Fibroblast of the aortic adventitia (primary cell): ENCODE measurements at regions not wholly inside any gene's neighbourhood (a gene's known extent, or its start where the extent isn't known, plus 50 kb on each side); places are given as distances from the start of the nearest gene placed in this dataset.

Source experiments
- DNase-seq: peaks from one replicate; pipeline ENCODE4 v3.0.0-alpha.2; 2010; ENCODE audit warnings: low read depth
- H3K4me3 ChIP-seq: 2 replicates; pipeline ENCODE4 v1.5.1; 2011; ENCODE audit warnings: low read depth, mild to moderate bottlenecking, control low read depth, low read length, moderate library complexity
- TF ChIP-seq, protein P1 (sequence below): IDR thresholded peaks from 2 replicates; pipeline ENCODE4 v1.5.1; 2011; ENCODE audit warnings: mild to moderate bottlenecking, low read length, control low read depth, inconsistent platforms; ENCODE audit not compliant: insufficient read depth

DNA sequence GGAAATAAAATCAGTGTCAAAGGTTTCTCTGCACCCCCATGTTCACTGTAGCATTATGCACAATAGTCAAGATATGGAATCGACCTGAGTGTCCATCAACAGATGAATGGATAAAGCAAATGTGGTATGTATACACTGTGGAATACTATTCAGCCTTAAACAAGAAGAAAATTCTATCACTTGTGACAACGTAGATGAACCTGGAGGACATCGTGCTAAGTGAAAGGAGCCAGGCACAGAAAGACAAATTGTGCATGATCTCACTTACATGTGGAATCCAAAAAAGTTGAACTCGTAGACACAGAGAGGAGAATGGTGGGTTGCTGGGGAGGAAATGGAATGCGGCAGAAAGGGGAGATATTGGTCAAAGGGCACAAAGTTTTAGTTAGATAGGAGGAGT is 136.3 kb upstream of the ESR1 start:
- no peak overlapping the region for H3K4me3 ChIP-seq
- TF ChIP-seq, protein P1, sequence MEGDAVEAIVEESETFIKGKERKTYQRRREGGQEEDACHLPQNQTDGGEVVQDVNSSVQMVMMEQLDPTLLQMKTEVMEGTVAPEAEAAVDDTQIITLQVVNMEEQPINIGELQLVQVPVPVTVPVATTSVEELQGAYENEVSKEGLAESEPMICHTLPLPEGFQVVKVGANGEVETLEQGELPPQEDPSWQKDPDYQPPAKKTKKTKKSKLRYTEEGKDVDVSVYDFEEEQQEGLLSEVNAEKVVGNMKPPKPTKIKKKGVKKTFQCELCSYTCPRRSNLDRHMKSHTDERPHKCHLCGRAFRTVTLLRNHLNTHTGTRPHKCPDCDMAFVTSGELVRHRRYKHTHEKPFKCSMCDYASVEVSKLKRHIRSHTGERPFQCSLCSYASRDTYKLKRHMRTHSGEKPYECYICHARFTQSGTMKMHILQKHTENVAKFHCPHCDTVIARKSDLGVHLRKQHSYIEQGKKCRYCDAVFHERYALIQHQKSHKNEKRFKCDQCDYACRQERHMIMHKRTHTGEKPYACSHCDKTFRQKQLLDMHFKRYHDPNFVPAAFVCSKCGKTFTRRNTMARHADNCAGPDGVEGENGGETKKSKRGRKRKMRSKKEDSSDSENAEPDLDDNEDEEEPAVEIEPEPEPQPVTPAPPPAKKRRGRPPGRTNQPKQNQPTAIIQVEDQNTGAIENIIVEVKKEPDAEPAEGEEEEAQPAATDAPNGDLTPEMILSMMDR = no peak
- DNase-seq = no peak

DNA sequence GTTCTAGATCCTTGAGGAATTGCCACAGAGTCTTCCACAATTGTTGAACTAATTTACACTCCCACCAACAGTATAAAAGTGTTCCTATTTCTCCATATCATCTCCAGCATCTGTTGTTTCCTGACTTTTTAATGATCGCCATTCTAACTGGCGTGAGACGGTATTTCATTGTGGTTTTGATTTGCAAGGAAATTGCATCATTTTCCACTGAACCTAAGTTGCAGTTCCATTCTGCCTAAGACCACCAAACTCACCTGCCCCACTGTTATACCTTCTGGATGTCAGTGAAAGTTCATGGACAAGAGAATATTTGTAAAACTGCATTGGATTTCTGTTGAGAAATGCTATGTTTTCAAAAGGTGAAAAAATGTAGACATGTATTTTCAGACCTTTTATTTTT is 132.9 kb upstream of the ESR1 start:
- TF ChIP-seq, protein P1 = no peak
- DNase-seq = no peak
- no peak overlapping the region for H3K4me3 ChIP-seq

DNA sequence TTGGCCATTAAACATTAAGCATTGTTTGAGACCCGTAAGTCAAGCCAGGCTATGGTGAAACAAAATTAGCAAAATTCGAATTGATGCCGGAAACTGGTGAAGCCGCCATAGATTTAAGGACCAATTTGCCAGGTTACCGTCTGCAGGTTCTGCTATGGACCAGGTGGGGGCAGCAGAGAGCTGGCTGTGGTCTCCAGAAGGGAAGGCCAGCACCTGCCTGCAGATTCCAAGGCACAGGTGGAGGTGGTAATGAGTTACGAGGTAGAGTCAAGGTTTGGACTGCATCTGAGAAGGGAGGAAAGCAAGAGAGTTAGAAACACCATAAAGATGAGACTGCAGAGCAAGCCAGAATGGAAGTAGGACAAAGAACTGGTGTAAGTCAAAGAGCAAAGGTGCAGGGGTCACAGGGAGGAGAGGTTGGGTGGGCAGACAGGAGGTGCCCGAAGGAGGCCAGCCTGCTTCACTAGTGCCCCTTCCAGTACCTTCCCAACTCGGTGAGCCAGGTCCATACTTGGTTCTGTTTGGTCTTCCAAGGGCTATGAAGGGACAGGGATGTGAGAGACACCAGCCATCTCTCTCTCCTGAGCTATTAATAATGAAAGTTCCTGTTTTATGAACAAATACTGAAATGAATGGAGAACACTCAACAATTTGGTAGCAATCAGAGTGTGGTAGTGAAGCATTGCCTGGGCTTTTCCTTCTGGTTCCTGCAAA is 131.6 kb upstream of the ESR1 start:
- DNase-seq = peak; percentile 42
- TF ChIP-seq, protein P1 = peak; percentile 91
- H3K4me3 ChIP-seq = no peak overlapping the region

DNA sequence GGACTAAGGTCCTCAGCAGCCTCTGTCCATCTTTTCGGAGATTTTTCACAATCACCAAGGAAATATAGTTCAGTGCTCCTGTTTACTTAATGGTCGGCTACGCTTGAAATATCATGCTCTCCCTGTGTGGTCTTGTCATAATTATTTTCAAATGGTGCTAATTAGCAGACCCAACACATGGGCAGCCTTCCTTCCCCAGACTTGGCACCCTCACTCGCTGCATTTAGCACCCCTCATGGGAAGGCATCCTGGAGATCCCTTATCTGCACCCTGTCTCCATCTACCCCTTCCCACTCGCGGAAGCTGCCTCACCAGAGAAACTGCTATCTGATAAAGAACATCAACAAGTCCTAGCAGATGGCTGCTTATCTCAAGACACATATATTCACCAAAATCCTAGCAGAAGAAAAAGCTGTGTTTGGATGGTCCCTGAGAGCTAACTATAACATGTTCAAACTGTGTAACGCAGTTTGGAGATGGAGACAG is 131.0 kb upstream of the ESR1 start:
- DNase-seq = no peak
- no peak overlapping the region for H3K4me3 ChIP-seq
- TF ChIP-seq, protein P1 = no peak

DNA sequence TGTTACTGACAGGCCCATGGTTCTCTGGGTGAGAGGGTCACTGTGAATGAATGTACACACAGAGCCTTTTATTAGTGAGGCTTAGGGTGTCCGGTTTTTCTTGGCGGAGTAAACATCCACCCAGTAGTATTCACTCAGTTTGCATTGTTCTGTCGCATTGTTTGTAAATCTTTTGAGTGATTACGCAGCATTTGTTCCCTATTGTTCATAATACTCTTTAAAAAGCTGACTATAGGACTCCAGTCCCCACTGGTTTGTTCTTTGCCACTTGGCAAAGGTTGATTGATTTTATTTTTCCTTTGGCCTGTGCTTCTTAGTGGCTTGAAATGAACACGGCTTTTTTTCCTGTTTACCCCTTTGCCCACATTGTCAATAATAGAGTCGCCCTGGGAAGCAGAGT is 130.1 kb upstream of the ESR1 start:
- TF ChIP-seq, protein P1 = no peak
- no peak for DNase-seq
- H3K4me3 ChIP-seq = no peak overlapping the region

DNA sequence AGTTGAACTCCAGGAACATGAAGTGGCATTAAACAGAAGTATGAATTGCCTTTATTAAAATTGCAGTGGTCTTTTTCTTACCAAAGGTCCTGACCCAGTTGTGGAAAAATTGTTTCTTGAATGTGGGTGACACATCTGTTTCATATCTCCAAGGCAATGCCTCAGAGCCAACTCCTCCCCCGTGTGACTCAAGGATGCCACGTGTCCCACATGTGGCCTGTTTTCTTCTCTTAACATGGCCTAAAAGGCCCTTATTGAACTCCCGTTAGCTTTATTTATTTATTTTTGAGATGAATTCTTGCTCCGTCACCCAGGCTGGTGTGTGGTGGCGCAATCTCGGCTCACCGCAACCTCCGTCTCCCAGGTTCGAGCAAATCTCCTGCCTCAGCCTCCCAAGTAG is 128.4 kb upstream of the ESR1 start:
- peak; percentile 70 for DNase-seq
- no peak overlapping the region for H3K4me3 ChIP-seq
- TF ChIP-seq, protein P1 = no peak

DNA sequence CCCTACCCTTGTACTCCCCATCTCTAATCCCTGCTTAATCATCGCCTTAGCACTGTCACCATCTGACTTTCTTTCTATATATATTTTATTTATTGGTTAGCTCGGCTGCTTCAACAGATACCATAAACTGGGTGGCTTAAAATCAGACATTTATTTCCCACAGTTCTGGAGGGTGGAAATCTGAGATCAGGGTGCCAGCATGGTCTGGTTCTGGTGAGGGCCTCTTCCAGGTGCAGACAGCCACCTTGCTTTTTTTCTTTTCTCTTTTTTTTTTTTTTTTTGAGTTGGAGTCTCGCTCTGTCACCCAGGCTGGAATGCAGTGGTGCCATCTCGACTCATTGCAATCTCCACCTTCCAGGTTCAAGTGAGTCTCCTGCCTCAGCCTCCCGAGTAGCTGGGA is 127.5 kb upstream of the ESR1 start:
- no peak for DNase-seq
- TF ChIP-seq, protein P1 = no peak
- H3K4me3 ChIP-seq = no peak overlapping the region
